Activated T-cell treated with anti-CD3 and anti-CD28 coated beads, Interleukin-2, amount 50 U/mL, for 24 hours (primary cell): ENCODE measurements at regions not wholly inside any gene's neighbourhood (a gene's known extent, or its start where the extent isn't known, plus 50 kb on each side); places are given as distances from the start of the nearest gene placed in this dataset.

ENCODE experiments used
- DNase-seq: peaks from one replicate; pipeline ENCODE4 v3.0.0-alpha.2; 2020
- H3K27ac Mint-ChIP-seq: 2 replicates; pipeline ENCODE4 v1.8.0; 2020; ENCODE audit warnings: mild to moderate bottlenecking, mixed read lengths
- H3K27me3 Mint-ChIP-seq: 2 replicates; pipeline ENCODE4 v1.8.0; 2020; ENCODE audit warnings: mixed read lengths
- H3K36me3 Mint-ChIP-seq: 2 replicates; pipeline ENCODE4 v1.8.0; 2020; ENCODE audit warnings: low read depth, mixed read lengths
- H3K4me1 Mint-ChIP-seq: 2 replicates; pipeline ENCODE4 v1.8.0; 2020; ENCODE audit warnings: low read depth, mixed read lengths
- H3K4me3 Mint-ChIP-seq: 2 replicates; pipeline ENCODE4 v1.8.0; 2020; ENCODE audit warnings: mild to moderate bottlenecking, moderate library complexity, mixed read lengths
- H3K9me3 Mint-ChIP-seq: 2 replicates; pipeline ENCODE4 v1.8.0; 2020; ENCODE audit warnings: mixed read lengths

DNA sequence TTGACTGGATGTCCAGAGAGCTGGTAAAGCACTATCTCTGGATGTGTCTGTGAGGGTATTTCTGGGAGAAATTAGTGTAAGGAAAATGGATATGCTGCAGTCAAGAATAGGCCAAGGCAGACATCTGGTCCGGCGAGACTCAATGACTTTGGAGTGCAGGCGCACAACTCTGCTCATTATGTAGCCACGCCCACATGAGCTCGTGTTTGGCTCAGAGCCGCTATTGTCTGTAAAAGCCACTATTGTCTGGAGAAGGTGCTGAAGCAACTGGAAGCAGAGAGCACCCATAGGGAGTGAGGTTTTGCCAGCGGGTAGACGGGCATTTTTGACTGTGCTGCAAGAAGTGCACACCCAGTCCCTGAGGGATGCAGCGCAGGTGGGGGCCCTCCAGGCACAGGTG, 305.0 kb upstream of the POU3F2 start:
- H3K27ac Mint-ChIP-seq, result no peak overlapping the region
- H3K9me3 Mint-ChIP-seq, result no peaks in the 10 kb centered on the region

DNA sequence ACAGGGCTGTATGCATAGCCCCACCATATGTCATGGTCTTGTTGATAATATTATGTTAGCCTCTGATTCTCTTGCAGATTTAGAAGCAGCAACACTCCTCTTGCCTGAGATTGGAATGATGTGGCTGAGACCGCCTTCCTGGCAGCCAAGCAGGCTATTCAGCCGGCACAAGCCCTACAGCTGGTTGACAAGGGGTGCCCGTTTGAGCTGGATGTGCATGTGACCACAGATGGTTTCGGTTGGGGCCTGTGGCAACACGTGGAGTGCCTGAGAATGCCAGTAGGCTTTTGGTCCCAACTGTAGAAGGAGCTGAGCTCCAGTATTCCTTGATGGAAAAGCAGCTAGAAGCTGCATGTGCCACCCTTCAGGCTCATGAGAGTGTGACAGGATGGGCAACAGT, 303.6 kb upstream of the POU3F2 start:
- H3K4me3 Mint-ChIP-seq, result no peak overlapping the region
- no peaks in the 10 kb centered on the region for H3K4me1 Mint-ChIP-seq
- H3K36me3 Mint-ChIP-seq, result no peaks in the 10 kb centered on the region
- no peak for DNase-seq
- H3K27me3 Mint-ChIP-seq, result no peaks in the 10 kb centered on the region
- H3K9me3 Mint-ChIP-seq, result no peaks in the 10 kb centered on the region
- no peak overlapping the region for H3K27ac Mint-ChIP-seq

More for the DNA sequence above, 305.0 kb upstream of the POU3F2 start:
- Mint-ChIP-seq H3K27me3 (no peaks in the 10 kb centered on the region), H3K36me3 (no peaks in the 10 kb centered on the region), H3K4me1 (no peaks in the 10 kb centered on the region), H3K4me3 (no peak overlapping the region)
- DNase-seq, result no peak

DNA sequence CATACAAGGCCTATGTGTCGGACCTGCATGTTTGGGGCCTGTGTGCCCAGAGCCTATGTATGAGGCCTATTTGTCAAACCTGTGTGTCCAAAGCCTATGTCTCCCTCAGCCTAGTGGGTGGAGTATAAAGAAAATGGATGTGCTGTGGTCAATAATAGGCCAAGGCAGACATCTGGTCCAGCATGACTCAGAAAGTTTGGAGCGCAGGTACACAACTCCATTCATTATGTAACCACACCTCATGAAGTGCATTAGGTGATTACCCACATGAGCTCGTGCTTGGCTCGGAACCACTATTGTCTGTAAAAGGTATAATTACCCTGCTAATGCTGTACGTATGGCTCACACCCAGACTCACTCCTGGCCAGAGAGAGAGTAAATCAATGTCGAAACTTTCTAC, 302.4 kb upstream of the POU3F2 start:
- Mint-ChIP-seq H3K27me3 (no peaks in the 10 kb centered on the region), H3K27ac (no peak overlapping the region), H3K36me3 (no peaks in the 10 kb centered on the region), H3K4me3 (no peak overlapping the region), H3K9me3 (no peaks in the 10 kb centered on the region), H3K4me1 (no peaks in the 10 kb centered on the region)
- no peak for DNase-seq

DNA sequence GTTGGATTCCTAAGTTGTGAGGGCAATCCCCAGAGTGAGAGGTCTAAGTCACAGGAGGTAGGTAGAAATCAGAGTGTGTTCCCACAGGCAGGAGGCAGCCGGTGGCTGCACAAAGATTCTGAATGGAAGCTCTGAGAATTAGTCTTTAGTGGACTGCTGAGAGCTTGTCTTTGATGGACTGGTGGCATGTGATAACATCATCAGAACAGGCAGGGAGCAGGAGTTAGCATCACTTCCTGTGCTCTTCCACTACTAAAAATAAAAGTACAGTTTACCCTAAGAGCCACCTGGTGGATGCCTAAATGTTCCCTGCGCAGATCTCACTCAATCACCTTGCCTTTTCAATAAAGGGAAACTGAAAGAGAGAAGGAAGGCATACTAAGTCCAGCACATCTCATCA, 294.6 kb upstream of the POU3F2 start:
- H3K27ac Mint-ChIP-seq, result no peak overlapping the region
- H3K4me3 Mint-ChIP-seq, result no peak overlapping the region
- no peaks in the 10 kb centered on the region for H3K4me1 Mint-ChIP-seq
- no peaks in the 10 kb centered on the region for H3K27me3 Mint-ChIP-seq
- H3K36me3 Mint-ChIP-seq, result no peaks in the 10 kb centered on the region
- DNase-seq, result no peak
- H3K9me3 Mint-ChIP-seq, result no peaks in the 10 kb centered on the region

DNA sequence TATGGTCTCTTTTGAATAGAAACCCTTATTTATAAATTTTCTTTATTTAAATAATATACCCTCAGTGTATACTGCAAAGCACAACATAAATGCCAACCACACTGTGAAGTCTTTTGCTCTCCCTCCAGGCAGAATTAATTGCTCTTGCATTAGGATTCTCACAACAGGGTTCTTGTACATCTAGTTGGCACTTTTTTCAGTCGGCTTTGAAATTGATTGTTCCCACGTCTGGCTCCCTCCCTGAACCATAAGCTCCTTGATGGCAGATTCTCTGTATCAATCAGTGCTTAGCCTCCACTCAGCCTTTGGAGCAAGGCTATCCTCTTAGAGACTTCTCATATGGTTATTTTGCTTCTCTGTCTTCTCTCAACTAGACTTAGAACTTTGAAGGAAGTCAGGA, 288.0 kb upstream of the POU3F2 start:
- no peaks in the 10 kb centered on the region for H3K36me3 Mint-ChIP-seq
- DNase-seq, result no peak
- no peak overlapping the region for H3K27ac Mint-ChIP-seq
- H3K4me1 Mint-ChIP-seq, result no peaks in the 10 kb centered on the region
- H3K9me3 Mint-ChIP-seq, result no peaks in the 10 kb centered on the region
- H3K27me3 Mint-ChIP-seq, result no peaks in the 10 kb centered on the region
- H3K4me3 Mint-ChIP-seq, result no peak overlapping the region

DNA sequence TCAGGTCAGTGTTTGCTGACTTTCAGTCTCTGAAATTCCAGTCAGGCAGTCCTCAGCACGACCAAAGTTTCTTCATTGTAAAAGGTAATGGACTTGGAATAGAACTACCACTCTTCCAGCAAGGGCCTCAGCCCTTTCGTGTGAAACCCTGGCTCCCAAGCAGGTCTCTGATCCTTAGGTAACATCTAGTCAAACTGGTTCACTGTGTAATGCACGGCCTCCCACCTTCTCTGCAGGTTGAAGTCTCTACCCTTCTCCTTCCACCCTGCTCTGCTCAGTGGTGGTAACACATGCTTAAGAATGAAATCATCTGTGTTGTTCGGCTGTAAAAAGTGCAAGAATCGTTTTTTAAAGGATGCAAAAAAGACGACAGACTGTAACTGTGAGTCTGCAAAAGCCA, 287.2 kb upstream of the POU3F2 start:
- Mint-ChIP-seq H3K4me3 (no peak overlapping the region), H3K27me3 (no peaks in the 10 kb centered on the region), H3K36me3 (no peaks in the 10 kb centered on the region), H3K9me3 (no peaks in the 10 kb centered on the region), H3K4me1 (no peaks in the 10 kb centered on the region), H3K27ac (no peak overlapping the region)
- DNase-seq, result no peak

DNA sequence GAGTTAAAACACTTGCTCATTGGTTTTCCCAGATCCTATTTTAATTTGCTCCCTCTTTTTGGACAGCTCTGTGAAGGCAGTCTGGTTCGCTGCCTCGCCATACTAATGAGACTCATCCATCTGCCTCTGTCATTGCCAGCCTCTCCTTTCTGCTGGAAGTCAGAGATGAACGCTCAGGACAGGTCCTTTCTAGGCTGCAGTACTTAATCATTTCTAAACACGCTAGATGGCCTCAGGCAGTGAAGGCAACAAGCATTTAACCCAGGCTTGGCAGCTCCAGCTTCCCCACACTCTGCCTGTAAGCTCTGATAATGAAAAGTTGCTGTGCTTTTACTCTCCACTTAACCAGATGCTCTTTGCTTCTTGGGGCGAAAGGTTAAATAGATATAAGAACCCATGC, 286.7 kb upstream of the POU3F2 start:
- H3K4me1 Mint-ChIP-seq, result no peaks in the 10 kb centered on the region
- H3K36me3 Mint-ChIP-seq, result no peaks in the 10 kb centered on the region
- H3K9me3 Mint-ChIP-seq, result no peaks in the 10 kb centered on the region
- H3K27ac Mint-ChIP-seq, result no peak overlapping the region
- no peaks in the 10 kb centered on the region for H3K27me3 Mint-ChIP-seq
- DNase-seq, result no peak
- no peak overlapping the region for H3K4me3 Mint-ChIP-seq

DNA sequence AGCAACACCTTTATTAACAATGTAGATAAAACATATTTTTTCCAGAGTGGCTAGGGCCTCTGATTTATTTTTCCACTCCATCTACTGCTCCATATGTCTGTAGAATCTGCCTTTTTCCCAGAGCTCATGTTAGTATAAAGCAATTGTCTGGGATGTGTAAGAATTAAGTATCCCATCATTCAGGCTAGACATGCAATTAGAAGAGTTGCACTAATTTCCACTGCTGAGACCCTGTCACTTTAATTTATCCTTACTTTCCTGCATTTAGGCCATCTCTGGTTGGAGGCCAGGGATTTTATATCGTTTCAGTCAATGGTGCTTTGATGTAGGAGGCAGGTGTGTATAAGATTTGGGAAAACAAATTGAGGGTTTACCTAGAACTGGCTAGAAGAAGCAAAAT, 286.1 kb upstream of the POU3F2 start:
- Mint-ChIP-seq H3K9me3 (no peaks in the 10 kb centered on the region), H3K4me1 (no peaks in the 10 kb centered on the region), H3K27me3 (no peaks in the 10 kb centered on the region), H3K36me3 (no peaks in the 10 kb centered on the region), H3K4me3 (no peak overlapping the region), H3K27ac (no peak overlapping the region)
- DNase-seq, result no peak

DNA sequence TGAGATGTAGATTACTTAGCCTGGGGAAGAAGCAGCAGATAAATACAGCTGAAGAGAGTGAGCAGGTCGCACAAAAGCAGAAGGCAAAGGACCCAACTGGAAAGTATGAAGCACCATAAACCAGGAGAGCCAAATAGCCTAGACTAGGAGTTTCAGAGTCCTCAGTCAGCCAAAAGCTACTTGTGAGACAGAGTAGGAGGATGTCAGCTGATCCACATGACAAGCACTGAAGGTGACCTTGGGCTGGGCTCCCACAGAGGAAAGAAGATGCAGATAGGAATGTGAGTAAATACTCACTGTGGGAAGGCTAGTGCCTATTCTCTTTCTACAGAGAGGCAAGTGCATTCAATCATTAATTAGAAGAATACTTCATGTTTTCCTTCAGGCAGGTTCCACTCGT, 274.0 kb upstream of the POU3F2 start:
- Mint-ChIP-seq H3K9me3 (no peaks in the 10 kb centered on the region), H3K27ac (no peak overlapping the region), H3K27me3 (no peaks in the 10 kb centered on the region), H3K4me1 (no peaks in the 10 kb centered on the region), H3K4me3 (no peak overlapping the region), H3K36me3 (no peaks in the 10 kb centered on the region)
- no peak for DNase-seq

DNA sequence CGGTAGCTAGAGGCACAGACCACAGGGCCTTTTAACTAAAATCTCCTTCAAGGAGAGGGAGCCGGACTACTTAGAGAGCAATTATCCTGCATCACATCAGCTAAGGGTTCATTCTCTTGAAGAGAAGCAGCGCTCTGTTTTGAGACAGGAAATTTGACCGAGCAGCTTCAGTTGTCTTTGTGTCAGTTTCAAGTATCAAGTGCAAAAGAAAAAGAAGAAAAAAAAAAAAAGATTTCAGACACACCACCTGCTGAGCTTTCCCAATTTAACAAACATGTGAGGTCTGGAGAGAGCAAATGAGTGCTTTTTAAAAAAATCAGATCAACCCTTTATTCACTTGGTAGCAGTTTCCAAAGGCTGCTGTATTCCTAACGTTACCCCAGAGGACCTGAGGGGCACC, 273.5 kb upstream of the POU3F2 start:
- no peaks in the 10 kb centered on the region for H3K9me3 Mint-ChIP-seq

DNA sequence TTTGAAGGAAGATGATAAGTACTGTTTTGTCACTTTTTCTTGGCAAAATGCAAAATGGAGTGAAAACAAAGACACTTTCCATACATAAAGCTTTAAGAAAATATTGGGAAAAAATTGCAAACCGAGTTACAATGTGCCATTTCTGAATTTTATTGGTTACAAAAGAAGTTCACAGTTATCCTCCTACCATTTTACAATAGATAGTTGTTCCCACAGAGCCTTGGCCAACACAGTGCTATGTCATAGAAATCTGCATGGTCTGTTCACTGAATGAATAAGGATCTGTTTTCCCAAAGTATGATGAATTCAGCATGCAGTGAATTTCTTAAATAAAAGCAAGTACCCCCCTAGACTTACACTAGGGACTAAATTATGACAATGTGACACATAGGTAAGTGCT, 268.2 kb upstream of the POU3F2 start:
- H3K27ac Mint-ChIP-seq, result no peak overlapping the region
- DNase-seq, result no peak
- no peaks in the 10 kb centered on the region for H3K36me3 Mint-ChIP-seq
- no peaks in the 10 kb centered on the region for H3K27me3 Mint-ChIP-seq
- no peaks in the 10 kb centered on the region for H3K9me3 Mint-ChIP-seq
- H3K4me1 Mint-ChIP-seq, result no peaks in the 10 kb centered on the region
- no peak overlapping the region for H3K4me3 Mint-ChIP-seq

More for the DNA sequence above, 273.5 kb upstream of the POU3F2 start:
- no peaks in the 10 kb centered on the region for H3K27me3 Mint-ChIP-seq
- no peak overlapping the region for H3K4me3 Mint-ChIP-seq
- no peak overlapping the region for H3K27ac Mint-ChIP-seq
- no peaks in the 10 kb centered on the region for H3K36me3 Mint-ChIP-seq
- DNase-seq, result no peak
- H3K4me1 Mint-ChIP-seq, result no peaks in the 10 kb centered on the region

DNA sequence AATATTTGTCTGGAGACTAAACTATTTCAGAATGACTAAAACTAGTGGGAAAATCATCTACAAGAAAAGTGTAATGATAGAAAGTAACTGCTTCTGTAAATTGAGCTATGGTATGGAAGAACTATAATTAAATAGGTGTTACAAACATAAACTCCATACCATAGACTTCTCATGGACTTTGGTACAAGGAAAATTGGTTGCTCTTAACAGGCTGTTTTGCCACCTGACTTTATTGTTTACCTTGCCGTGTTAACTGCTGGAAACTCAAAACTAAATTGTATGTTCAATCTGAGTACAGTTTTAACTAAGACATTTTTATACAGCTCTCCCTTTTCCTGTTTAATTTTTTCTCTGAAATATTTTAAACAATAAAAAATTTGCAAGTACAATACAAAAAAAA, 261.8 kb upstream of the POU3F2 start:
- Mint-ChIP-seq H3K4me3 (no peak overlapping the region), H3K27ac (no peak overlapping the region), H3K27me3 (no peaks in the 10 kb centered on the region), H3K9me3 (no peaks in the 10 kb centered on the region), H3K4me1 (no peaks in the 10 kb centered on the region), H3K36me3 (no peaks in the 10 kb centered on the region)
- DNase-seq, result no peak

DNA sequence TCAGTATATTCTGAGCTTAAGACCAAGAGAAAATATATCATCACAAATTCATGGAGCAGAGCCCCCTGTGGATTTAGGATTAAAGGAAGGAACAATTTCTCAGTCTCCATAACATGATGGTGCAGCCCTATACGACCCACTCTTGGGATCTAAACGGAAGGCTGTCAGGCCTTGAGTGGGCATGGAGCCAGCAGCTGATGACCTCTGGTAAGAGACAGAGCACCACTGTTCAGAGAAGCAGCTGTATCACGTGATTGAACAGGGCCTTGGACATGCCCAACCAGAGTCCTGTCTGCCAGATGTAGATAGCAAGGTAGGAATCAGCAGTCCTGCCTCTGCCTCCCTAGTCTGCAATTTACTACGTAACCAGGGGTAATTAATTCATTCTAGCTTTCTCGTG, 259.4 kb upstream of the POU3F2 start:
- Mint-ChIP-seq H3K36me3 (no peaks in the 10 kb centered on the region), H3K4me1 (no peaks in the 10 kb centered on the region), H3K9me3 (no peaks in the 10 kb centered on the region), H3K27me3 (no peaks in the 10 kb centered on the region), H3K27ac (no peak overlapping the region), H3K4me3 (no peak overlapping the region)
- no peak for DNase-seq

DNA sequence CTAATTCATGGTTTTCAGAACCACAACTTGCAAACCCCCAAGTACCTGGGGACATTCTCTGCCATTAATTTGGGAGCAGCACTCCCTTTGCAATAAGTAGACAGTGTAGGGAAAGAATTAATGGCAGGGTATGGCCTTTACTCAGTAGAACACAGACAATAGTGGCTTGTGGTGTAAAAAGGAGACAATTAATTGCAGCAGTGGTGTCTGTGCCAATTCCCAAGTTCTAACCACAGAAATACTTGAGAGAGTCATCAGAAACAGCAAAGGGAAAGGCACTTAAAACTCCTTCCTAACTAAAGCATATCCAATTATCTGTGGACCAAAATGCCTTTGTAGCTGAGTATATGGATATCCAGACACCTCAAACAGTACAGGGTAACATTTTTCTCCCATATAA, 257.6 kb upstream of the POU3F2 start:
- no peak for DNase-seq
- no peaks in the 10 kb centered on the region for H3K36me3 Mint-ChIP-seq
- H3K4me3 Mint-ChIP-seq, result no peak overlapping the region
- no peaks in the 10 kb centered on the region for H3K27me3 Mint-ChIP-seq
- H3K27ac Mint-ChIP-seq, result no peak overlapping the region
- no peaks in the 10 kb centered on the region for H3K4me1 Mint-ChIP-seq
- no peaks in the 10 kb centered on the region for H3K9me3 Mint-ChIP-seq

DNA sequence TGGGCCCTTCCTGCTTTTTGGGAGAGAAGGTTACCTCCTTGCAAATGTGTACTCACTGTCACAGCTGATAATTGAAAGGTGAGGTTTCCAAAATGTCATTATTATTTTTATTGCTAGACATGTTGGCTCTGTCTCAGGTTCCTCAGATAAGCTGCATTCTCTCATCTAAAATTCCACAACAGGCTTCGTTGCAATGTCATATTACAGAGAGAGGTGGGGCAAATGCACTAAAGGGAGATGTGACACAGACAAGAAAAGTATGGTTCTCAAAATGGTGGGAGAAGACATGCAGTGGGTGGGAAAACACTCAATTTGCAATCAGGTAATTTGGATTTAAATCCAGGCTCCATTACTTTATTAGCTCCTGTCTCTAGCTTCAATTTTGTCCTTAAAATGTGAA, 256.4 kb upstream of the POU3F2 start:
- Mint-ChIP-seq H3K27ac (no peak overlapping the region), H3K4me3 (no peak overlapping the region), H3K36me3 (no peaks in the 10 kb centered on the region), H3K27me3 (no peaks in the 10 kb centered on the region), H3K4me1 (no peaks in the 10 kb centered on the region), H3K9me3 (no peaks in the 10 kb centered on the region)
- no peak for DNase-seq

DNA sequence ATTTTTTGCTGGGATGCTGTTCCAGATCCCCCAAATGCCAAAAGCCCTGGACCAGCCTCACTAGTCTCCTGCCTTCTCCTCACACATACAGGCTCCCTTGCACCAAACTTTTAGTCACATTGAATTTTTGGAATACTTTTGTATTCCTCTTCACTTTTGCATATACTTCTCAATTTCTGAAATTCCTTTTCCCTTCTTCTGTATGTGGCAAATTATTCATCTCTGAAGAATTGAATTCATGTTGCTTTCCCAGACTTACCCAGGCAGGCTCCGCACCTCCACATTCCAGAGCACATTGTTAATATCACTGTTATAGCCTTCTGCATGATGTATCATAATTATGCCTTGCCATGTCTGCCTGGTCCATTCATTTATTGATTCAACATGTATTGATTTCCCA, 255.3 kb upstream of the POU3F2 start:
- no peak for DNase-seq
- Mint-ChIP-seq H3K9me3 (no peaks in the 10 kb centered on the region), H3K27ac (no peak overlapping the region), H3K4me3 (no peak overlapping the region), H3K27me3 (no peaks in the 10 kb centered on the region), H3K36me3 (no peaks in the 10 kb centered on the region), H3K4me1 (no peaks in the 10 kb centered on the region)
